ENCODE measurements at regions not wholly inside any gene's neighbourhood (a gene's known extent, or its start where the extent isn't known, plus 50 kb on each side); places are given as distances from the start of the nearest gene placed in this dataset.
A peak's percentile ranks its signal among the peaks of the same experiment; 100 is the strongest.
"Not testable (repeated sequence)": the region's sequence is repeated elsewhere in the genome, so short reads cannot be mapped to it uniquely, and the experiment has no call there.

DNA sequence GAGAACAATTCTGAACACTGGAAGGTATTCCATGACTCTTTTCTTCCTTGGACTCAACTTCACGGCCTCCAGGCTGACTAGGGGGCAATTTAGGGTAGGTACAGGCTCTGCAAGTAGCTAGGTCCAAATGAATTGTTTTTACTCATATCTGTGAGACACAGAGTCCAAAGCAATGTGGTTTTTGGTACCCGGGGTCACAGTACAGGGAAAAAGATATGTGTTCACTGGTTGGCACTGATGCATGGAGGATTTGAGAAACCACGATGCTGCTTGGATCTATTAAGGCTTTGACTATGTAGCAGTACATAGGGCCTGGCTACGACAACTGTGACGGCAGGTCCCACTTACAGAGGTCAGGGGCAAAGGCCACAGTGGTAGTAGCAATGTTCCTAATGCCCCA lies 200.6 kb downstream of the DUSP10 start:
- in situ Hi-C loops (cut with MboI; ENCODE audit: low sequenced_read_pairs in 4 of 4): loop anchor here in 2 of 4 donors (25.0 kb wide), 1 partner anchor 621 kb away; no protein-coding TSS in a partner anchor

DNA sequence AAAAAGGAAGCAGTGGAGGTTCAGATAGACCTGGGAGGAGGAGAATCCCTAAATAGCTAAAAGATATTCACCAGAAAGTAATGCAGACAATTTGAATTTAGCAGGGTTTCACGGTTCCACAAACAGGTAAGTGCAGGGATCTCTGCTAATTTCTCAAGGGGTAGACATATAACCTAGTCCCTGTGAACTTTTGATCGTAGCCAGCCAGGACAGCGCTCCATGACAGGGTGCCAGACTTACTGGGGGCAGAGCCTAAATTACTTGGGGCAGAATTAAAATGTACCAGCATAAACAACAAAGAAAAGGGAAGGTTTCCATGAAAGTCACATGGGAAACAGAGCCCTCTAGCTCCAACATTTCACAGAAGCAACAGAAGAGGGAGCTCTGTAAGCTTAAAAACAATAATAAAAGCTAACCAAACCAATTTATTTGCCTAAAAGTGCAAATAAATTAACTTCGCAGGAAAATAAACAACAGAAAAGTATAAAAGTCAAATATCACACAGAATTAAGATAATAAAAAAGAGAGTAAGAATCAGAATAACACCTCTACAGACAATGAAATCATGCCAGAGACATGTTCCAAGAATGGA lies 198.3 kb downstream of the DUSP10 start:
- in situ Hi-C loops (cut with MboI; ENCODE audit: low sequenced_read_pairs in 4 of 4): loop anchor here in 2 of 4 donors (25.0 kb wide), 1 partner anchor 619 kb away; no protein-coding TSS in a partner anchor
- H3K27me3 ChIP-seq: no peaks in the 10 kb centered on the region
- intact Hi-C loops (cut with DNase I; ENCODE audit: low total_unique reads): loop anchor here (1.0 to 10.0 kb wide), 3 partner anchors 199 to 911 kb away; partner anchors contain the start of gene DUSP10
- H3K36me3 ChIP-seq: no peaks in the 10 kb centered on the region
- DNase-seq (no peak), ATAC-seq (no peak)
- TF ChIP-seq, protein P1, sequence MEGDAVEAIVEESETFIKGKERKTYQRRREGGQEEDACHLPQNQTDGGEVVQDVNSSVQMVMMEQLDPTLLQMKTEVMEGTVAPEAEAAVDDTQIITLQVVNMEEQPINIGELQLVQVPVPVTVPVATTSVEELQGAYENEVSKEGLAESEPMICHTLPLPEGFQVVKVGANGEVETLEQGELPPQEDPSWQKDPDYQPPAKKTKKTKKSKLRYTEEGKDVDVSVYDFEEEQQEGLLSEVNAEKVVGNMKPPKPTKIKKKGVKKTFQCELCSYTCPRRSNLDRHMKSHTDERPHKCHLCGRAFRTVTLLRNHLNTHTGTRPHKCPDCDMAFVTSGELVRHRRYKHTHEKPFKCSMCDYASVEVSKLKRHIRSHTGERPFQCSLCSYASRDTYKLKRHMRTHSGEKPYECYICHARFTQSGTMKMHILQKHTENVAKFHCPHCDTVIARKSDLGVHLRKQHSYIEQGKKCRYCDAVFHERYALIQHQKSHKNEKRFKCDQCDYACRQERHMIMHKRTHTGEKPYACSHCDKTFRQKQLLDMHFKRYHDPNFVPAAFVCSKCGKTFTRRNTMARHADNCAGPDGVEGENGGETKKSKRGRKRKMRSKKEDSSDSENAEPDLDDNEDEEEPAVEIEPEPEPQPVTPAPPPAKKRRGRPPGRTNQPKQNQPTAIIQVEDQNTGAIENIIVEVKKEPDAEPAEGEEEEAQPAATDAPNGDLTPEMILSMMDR (IDR thresholded peaks at IDR 0.05 in 4 of 5, conservative IDR thresholded peaks at IDR 0.05 in 1 of 5): peak in 4 of 5 experiments; percentile 32 to 57 (median 52)
- TF ChIP-seq POLR2A (IDR thresholded peaks at IDR 0.05): no peak
- no peaks in the 10 kb centered on the region for H3K4me1 ChIP-seq
- no peaks in the 10 kb centered on the region for H3K9me3 ChIP-seq
- no peak overlapping the region for H3K27ac ChIP-seq
- H3K4me3 ChIP-seq: no peak overlapping the region

More for the DNA sequence above, 200.6 kb downstream of the DUSP10 start:
- ATAC-seq (no peak), DNase-seq (no peak)
- Histone ChIP-seq H3K4me1 (no peaks in the 10 kb centered on the region), H3K27ac (no peak overlapping the region), H3K36me3 (no peaks in the 10 kb centered on the region), H3K27me3 (no peaks in the 10 kb centered on the region), H3K4me3 (no peak overlapping the region), H3K9me3 (no peaks in the 10 kb centered on the region)
- TF ChIP-seq POLR2A (IDR thresholded peaks at IDR 0.05): no peak
- TF ChIP-seq, protein P1 (IDR thresholded peaks at IDR 0.05 in 4 of 5, conservative IDR thresholded peaks at IDR 0.05 in 1 of 5): no peak
- intact Hi-C loops (cut with DNase I; ENCODE audit: low total_unique reads): loop anchor here (10.0 kb wide), 1 partner anchor 914 kb away; no protein-coding TSS in a partner anchor

DNA sequence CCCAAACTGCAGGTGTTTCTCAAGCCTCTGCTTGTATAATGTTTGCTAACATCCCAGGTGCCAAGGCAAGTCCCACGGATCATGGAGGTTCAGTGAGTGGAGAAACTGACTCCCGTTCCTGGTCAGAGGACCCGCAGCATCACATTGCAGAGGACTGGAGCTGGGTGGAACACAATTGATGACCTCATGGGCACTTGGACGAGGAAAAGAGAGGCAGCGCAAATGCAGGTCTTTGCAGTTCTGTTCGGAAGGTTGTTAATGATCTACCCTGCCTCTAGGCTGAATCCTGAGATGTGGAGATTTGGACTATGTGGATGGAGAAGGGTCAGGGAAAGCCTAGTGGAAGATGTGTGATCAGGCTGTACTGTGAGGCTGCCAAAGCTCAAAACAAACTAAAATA lies 192.9 kb downstream of the DUSP10 start:
- DNase-seq (no peak), ATAC-seq (no peak)
- TF ChIP-seq POLR2A (IDR thresholded peaks at IDR 0.05): no peak
- TF ChIP-seq, protein P1 (IDR thresholded peaks at IDR 0.05 in 4 of 5, conservative IDR thresholded peaks at IDR 0.05 in 1 of 5): no peak
- no peaks in the 10 kb centered on the region for H3K36me3 ChIP-seq
- intact Hi-C loops (cut with DNase I; ENCODE audit: low total_unique reads) (loop anchor here (10.0 kb wide), 1 partner anchor 906 kb away; no protein-coding TSS in a partner anchor), in situ Hi-C loops (cut with MboI; ENCODE audit: low sequenced_read_pairs in 4 of 4) (loop anchor here in 2 of 4 donors (25.0 kb wide), 1 partner anchor 613 kb away; no protein-coding TSS in a partner anchor)
- H3K9me3 ChIP-seq: no peaks in the 10 kb centered on the region
- no peaks in the 10 kb centered on the region for H3K27me3 ChIP-seq
- no peak overlapping the region for H3K27ac ChIP-seq
- no peaks in the 10 kb centered on the region for H3K4me1 ChIP-seq
- no peak overlapping the region for H3K4me3 ChIP-seq

DNA sequence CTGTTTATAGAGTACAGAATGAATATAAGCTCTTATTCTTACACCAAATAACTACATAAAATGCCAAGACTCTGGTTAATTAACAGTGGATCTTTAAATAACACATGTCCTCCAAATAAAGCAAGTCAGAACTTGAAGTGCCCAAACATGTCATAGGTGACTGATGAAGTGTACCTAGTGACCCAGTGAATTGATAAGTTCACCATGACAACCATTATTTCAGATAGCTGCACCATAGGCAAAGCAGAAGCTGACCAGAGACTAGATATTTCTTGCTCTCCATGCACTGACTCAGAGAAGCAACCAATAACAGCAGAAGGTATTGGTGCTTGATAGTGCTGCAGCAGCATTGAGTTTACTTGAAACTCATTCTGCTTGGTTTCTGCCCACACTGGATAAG lies 192.1 kb downstream of the DUSP10 start:
- in situ Hi-C loops (cut with MboI; ENCODE audit: low sequenced_read_pairs in 4 of 4) (loop anchor here in 3 of 4 donors (25.0 kb wide), 3 partner anchors 187 to 612 kb away; partner anchors contain the start of gene DUSP10 (in 1 of the 3)), intact Hi-C loops (cut with DNase I; ENCODE audit: low total_unique reads) (loop anchor here (10.0 kb wide), 2 partner anchors 55 to 905 kb away; no protein-coding TSS in a partner anchor)
- Histone ChIP-seq H3K9me3 (no peaks in the 10 kb centered on the region), H3K4me3 (no peak overlapping the region), H3K4me1 (no peaks in the 10 kb centered on the region), H3K36me3 (no peaks in the 10 kb centered on the region), H3K27ac (no peak overlapping the region), H3K27me3 (no peaks in the 10 kb centered on the region)
- DNase-seq: no peak
- no peak for ATAC-seq
- no peak for TF ChIP-seq POLR2A (IDR thresholded peaks at IDR 0.05)

DNA sequence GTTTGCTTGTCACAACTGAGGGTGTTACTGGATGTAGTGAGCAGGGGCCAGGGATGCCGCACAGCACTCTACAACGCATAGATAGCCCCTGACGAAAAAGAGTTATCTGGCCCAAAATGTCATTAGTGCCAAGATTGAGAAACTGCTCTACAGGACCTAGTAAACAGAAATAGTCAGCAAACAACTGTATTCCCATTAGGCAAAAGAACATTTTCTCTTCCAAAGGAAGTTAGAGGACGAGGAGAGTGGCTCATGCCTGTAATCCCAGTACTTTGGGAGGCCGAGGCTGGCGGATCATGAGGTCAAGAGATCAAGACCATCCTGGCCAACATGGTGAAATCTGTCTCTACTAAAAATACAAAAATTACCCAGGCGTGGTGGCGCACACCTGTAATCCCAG lies 189.1 kb downstream of the DUSP10 start:
- not testable (repeated sequence) for H3K9me3 ChIP-seq, H3K27ac ChIP-seq, DNase-seq, H3K4me3 ChIP-seq, H3K36me3 ChIP-seq, ATAC-seq, H3K27me3 ChIP-seq
- intact Hi-C loops (cut with DNase I; ENCODE audit: low total_unique reads) (loop anchor here (10.0 kb wide), 1 partner anchor 58 kb away; no protein-coding TSS in a partner anchor), in situ Hi-C loops (cut with MboI; ENCODE audit: low sequenced_read_pairs in 4 of 4) (loop anchor here in 2 of 4 donors (25.0 kb wide), 2 partner anchors 185 to 210 kb away; partner anchors contain the start of gene DUSP10 (in 1 of the 2))
- H3K4me1 ChIP-seq: peaks cover 16 to 20% of the 10 kb centered on the region in 2 donors
